ENCODE measurements at regions not wholly inside any gene's neighbourhood (a gene's known extent, or its start where the extent isn't known, plus 50 kb on each side); places are given as distances from the start of the nearest gene placed in this dataset.

DNA sequence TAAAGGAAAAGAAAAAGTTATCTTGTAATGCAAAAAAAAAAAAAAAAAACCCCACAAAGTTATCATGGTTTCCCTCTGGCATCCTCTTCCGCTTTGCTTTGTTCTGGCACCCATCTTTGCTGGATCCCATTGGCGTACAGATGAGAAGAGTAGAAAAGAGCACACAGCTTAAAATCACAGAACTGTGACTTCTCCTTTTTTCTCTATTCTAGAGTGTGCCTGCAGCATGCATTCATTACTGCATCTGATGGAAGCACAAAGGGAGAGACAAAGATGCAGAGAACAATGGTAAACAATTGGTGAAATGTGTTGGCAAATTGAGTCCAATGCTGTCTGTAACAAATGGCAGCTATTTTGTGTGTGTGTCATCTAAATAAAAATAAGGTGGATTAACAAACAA is 440.8 kb upstream of the PIK3R1 start:
- no peak overlapping the region for H3K9ac ChIP-seq (replicated peaks; ENCODE audit: extremely low read depth, insufficient read depth, low read length)
- TF ChIP-seq POLR2AphosphoS5 (IDR thresholded peaks at IDR 0.05; ENCODE audit: insufficient read depth, low read depth, low read length) (no peak), EZH2 (IDR thresholded peaks at IDR 0.05; ENCODE audit: borderline replicate concordance, low read depth, low read length, severe bottlenecking) (no peak), GATA2 (IDR thresholded peaks at IDR 0.05; ENCODE audit: insufficient read depth, insufficient read length, low read depth, low read length) (no peak), MYC (IDR thresholded peaks at IDR 0.05; ENCODE audit: low read depth, low read length) (no peak), FOS (IDR thresholded peaks at IDR 0.05; ENCODE audit: borderline replicate concordance, insufficient read depth, low read length) (no peak), POLR2A (IDR thresholded peaks at IDR 0.05; ENCODE audit: low read depth, low read length) (no peak), JUN (IDR thresholded peaks at IDR 0.05; ENCODE audit: borderline replicate concordance, insufficient read depth, insufficient read length, low read depth) (no peak)
- TF ChIP-seq, protein P1, sequence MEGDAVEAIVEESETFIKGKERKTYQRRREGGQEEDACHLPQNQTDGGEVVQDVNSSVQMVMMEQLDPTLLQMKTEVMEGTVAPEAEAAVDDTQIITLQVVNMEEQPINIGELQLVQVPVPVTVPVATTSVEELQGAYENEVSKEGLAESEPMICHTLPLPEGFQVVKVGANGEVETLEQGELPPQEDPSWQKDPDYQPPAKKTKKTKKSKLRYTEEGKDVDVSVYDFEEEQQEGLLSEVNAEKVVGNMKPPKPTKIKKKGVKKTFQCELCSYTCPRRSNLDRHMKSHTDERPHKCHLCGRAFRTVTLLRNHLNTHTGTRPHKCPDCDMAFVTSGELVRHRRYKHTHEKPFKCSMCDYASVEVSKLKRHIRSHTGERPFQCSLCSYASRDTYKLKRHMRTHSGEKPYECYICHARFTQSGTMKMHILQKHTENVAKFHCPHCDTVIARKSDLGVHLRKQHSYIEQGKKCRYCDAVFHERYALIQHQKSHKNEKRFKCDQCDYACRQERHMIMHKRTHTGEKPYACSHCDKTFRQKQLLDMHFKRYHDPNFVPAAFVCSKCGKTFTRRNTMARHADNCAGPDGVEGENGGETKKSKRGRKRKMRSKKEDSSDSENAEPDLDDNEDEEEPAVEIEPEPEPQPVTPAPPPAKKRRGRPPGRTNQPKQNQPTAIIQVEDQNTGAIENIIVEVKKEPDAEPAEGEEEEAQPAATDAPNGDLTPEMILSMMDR (IDR thresholded peaks at IDR 0.05; ENCODE audit: extremely low read depth in 1 of 2, insufficient read depth in 1 of 2, low read depth in 1 of 2, low read length in 2 of 2), result no peak
- TF ChIP-seq, protein P2, sequence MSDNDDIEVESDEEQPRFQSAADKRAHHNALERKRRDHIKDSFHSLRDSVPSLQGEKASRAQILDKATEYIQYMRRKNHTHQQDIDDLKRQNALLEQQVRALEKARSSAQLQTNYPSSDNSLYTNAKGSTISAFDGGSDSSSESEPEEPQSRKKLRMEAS (IDR thresholded peaks at IDR 0.05; ENCODE audit: insufficient read depth, insufficient read length), result no peak
- H3K36me3 ChIP-seq (ENCODE audit: control insufficient read depth in 2 of 2, extremely low read depth in 1 of 2, insufficient read depth in 2 of 2, low read length in 2 of 2), result no peaks in the 10 kb centered on the region
- H3K4me1 ChIP-seq (ENCODE audit: control insufficient read depth, extremely low read depth, insufficient read depth, low read length), result peaks cover 2% of the 10 kb centered on the region
- no TSS peak for BruUV-seq (replicated peaks)
- no peak overlapping the region for H3K4me3 ChIP-seq (replicated peaks in 1 of 3; ENCODE audit: insufficient read depth in 1 of 3, low read depth in 1 of 3, low read length in 3 of 3)
- no peak overlapping the region for H3K4me2 ChIP-seq (ENCODE audit: insufficient read depth, low read length)
- no peaks in the 10 kb centered on the region for H3K9me1 ChIP-seq (replicated peaks; ENCODE audit: control insufficient read depth, extremely low read depth, insufficient read depth, low read length)
- no peak for DNase-seq (ENCODE audit: low read depth, low spot score)
- CTCF ChIA-PET, result no interaction called here
- no peak overlapping the region for H3K27ac ChIP-seq (ENCODE audit: insufficient read depth, low read depth, low read length)
- no peak for FAIRE-seq
- POLR2A ChIA-PET, result no interaction called here
- no peaks in the 10 kb centered on the region for H3K27me3 ChIP-seq (ENCODE audit: control insufficient read depth in 2 of 2, insufficient read depth in 2 of 2, low read length in 2 of 2)
- no peaks in the 10 kb centered on the region for H3K9me3 ChIP-seq (replicated peaks; ENCODE audit: control insufficient read depth, insufficient read depth, low read length)
- no peaks in the 10 kb centered on the region for H4K20me1 ChIP-seq (replicated peaks; ENCODE audit: control insufficient read depth, extremely low read depth, insufficient read depth, low read length)
- H3K79me2 ChIP-seq (ENCODE audit: control insufficient read depth, insufficient read depth, low read length), result no peaks in the 10 kb centered on the region
- no peak overlapping the region for H2AFZ ChIP-seq (ENCODE audit: low read depth, low read length)
- intact Hi-C loops (cut with micrococcal nuclease) (no loop called here), dilution Hi-C loops (cut with MboI; ENCODE audit: extremely low pct_ligation_motif_present, low sequenced_read_pairs) (no loop called here)

All from endothelial cell of umbilical vein (primary cell).